ENCODE measurements at regions not wholly inside any gene's neighbourhood (a gene's known extent, or its start where the extent isn't known, plus 50 kb on each side); places are given as distances from the start of the nearest gene placed in this dataset.
A peak's percentile ranks its signal among the peaks of the same experiment; 100 is the strongest.

DNA sequence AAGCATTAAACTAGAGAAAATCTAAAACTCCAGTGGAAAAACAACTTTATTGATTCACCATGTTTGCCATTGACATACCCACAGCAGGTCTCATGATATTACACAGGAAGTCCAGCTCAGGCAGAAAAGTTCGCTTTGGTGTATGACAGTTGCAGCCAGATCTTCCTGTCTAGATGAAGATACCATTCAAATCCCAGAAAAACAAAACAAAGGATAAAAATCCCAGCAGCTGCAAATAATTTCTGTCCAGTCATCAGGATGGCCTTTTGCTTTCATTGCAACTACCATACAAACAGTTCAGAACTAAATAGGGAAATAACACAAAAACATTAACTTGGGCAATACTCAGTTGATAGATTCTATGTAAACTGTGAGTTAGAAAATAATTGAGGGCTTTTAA, 136.0 kb upstream of the NREP start:
- DNase-seq (ENCODE audit: low read depth in 2 of 2): peak; percentile 38 to 89

GRCh38 chr5:111887706-111888105, 130.7 kb upstream of the NREP start:
- no peak for DNase-seq (ENCODE audit: low read depth in 2 of 2)

DNA sequence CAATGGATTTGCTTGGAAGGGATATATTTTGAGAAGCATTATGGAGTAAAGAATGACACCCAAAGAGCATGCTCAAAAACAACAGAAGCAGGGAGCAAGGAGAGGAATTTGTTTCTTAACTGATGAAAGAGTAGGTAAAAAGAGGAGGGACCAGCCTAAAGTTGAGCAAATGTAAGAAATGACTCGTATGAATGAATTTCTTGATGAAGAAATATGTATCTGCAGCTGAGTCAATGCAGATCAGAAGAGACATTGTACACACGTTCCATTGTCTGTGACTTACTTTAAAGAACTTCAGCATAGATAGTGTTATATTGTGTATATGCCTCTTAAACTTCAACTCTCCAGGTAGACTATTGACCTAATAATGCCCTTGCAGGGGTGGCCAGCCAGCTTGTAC, 112.7 kb upstream of the NREP start:
- DNase-seq (ENCODE audit: low read depth in 2 of 2): no peak

GRCh38 chr5:111865356-111865755, 108.4 kb upstream of the NREP start:
- no peak for DNase-seq (ENCODE audit: low read depth in 2 of 2)

- no peak for DNase-seq (ENCODE audit: low read depth in 2 of 2)
These were observed 106.8 kb upstream of the NREP start for GRCh38 chr5:111863801-111864200.

GRCh38 chr5:111859533-111860270, 102.7 kb upstream of the NREP start:
- peak in 1 of 2 donors; percentile 2 for DNase-seq (ENCODE audit: low read depth in 2 of 2)

GRCh38 chr5:111859031-111859430, 102.0 kb upstream of the NREP start:
- DNase-seq (ENCODE audit: low read depth in 2 of 2): no peak

DNA sequence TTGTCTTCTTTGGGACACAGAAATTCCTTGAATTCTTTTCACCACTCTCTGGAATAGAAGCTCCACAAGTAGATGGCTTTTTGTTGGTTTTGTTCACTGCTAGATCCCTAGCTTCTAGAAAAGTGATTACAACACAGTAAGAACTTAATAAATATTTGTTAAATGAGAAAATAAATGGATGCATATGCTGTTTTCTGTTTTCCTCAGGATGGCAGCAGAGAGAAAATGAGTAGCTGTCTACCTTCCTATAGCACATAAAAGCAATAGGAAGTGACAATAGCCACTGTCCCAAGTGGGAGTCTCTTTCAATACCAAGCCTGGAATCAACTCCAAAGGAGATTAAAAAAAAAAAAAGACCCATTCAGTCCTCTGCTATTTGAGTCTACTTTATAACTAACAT, 100.6 kb upstream of the NREP start:
- DNase-seq (ENCODE audit: low read depth in 2 of 2): no peak

GRCh38 chr5:111856876-111857466, 100.0 kb upstream of the NREP start:
- no peak for DNase-seq (ENCODE audit: low read depth in 2 of 2)

DNA sequence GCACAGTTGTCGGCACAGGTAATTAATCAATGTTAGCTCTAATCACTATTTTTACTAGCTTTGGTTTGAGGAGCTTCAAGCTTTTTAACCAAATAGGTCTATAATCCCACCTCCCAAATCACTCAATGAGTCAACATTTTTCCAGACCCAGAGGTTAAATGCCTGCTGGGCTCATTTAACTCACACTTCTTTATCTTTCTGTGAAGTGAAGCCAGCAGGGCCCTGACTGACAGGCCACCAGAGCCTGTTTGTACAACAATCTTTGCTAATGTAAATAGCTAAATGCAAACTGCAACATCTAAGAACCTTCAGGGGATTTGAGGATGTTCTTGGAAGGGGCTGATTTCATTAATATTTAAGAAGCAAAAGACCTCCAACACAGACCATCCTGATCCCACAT, 98.4 kb upstream of the NREP start:
- DNase-seq (ENCODE audit: low read depth in 2 of 2): no peak

GRCh38 chr5:111854186-111854585, 97.2 kb upstream of the NREP start:
- DNase-seq (ENCODE audit: low read depth in 2 of 2): no peak

DNA sequence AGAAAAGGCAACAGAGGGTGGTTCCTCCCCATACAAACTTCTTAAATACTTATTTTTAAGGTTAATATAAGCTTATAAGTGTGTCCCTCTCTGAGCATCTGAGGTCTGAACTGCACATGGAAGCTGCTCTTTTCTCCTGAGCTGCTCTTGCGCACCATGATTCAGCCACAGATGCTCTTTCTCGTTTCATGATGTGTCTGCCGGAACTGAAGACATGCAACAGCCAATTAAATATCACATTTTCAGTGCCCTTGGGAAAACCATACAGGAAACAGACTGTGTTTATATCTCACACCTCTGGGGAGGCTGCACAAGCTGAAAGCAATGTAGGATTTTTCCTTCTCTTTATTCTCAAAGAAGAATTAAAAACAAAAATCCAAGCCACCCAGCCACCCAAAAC, 96.8 kb upstream of the NREP start:
- DNase-seq (ENCODE audit: low read depth in 2 of 2): no peak

DNA sequence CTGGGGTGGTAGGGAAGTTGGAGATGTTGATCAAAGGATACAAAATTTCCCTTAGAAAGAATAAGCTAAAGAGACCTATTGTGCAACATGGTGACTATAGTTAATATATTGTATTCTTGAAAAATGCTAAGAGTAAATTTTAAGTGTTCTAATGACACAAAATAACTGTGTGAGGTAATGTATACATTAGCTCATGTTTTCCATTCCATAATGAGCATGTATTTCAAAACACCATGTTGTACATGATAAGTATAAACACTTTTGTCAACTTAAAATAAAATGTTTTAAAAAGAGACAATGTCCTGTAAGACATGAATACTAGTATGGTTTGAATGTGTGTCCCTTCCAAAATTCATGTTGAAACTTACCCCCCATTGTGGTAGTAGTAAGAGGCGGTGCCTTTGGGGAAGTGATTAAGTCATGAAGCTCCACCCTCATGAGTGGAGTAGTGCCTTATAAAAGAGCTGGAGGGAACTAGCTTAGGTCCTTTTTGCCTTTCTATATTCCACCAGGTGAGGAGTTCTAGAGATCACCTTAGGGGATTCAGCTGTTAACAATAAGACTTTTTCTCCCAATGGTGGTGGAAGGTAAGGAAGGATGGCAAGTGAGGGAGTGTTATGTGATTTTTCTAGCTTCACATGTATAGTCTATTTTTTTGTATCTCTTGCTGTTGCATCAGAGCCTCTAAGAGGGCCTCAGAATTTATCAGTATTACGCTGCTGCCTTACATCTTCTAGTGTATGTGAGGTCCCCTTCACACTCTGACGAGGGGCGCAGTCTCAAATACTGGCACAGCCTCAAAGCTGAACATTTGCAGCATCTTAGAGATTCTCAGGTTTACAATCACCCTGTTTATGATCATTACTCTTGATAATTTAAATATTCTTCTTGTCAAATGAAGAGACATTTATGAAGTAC, 94.9 kb upstream of the NREP start:
- no peak for DNase-seq (ENCODE audit: low read depth in 2 of 2)

DNA sequence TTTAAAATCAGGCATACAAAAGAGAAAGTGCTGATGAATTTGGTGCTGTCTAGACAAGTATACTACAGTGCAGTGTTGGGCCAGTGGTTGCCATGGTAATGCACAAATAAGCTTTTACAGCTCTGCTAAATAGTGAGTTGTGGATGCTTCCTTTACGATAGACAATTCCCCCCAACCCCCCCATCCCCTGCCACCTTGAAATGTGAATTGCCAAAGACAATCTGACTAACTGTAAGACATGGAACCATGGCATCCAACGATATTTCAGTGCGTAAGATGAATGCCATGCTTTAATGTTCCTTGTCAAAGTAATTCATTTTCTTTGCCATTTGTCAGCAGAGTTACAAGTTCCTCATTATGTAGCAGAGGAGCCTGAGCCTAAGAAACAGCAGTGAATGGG, 91.5 kb upstream of the NREP start:
- peak; percentile 3 to 9 for DNase-seq (ENCODE audit: low read depth in 2 of 2)

DNA sequence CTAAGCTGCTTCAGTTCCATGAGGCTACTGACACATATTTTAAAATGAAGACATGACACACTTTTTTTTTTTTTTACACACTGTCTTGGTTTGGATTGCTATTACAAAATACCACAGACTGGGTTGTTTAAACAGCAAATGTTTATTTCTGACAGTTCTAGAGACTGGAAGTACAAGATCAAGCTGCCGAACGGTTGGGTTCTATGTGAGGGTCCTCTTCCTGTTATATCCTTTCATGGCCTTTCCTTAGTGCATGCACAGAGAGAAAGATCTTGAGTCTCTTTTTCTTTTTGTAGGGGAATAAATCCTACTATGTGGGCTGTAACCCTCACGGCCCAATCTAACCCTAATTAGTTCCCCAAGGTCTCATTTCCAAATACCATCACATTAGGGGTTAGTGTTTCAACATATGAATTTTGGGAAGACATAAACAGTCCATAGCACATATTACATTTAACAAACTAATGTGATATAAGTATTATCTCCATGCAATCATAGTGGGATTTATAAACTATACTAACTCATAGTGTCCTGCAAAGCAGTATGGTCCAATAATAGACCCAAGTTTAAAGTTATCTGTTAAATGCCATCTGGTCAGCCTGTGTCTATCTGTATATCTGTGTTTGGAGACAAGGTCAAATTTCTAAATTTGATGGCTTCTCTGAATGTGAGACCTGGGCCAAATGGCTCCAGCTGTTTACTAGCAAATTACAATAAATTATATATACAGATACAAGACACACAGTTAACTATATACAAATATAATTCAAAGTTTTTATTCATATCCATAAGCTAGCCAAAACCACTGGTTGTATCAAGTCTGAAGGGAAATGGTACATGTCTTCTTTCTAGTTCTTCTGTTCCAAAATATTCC, 90.3 kb upstream of the NREP start:
- DNase-seq (ENCODE audit: low read depth in 2 of 2): no peak

GRCh38 chr5:111840036-111840674, 83.2 kb upstream of the NREP start:
- no peak for DNase-seq (ENCODE audit: low read depth in 2 of 2)

DNA sequence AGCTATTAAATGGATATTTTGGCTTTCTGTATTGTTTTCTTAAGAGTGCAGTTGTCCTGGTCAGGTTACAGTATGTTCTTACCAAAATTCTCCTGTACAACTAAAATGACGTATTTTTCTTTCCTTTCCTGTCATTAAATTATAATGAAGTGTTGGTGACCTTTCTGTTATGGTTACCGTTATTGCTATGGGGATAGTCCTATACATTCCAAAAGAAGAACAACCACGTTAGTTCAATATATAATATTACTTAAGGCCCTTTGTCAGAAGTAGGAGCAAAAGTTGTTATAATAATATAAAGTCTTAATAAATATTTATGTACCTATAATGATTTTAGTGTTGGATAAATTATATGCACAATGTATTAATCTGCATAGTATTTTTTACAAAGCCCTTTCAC, 82.4 kb upstream of the NREP start:
- no peak for DNase-seq (ENCODE audit: low read depth in 2 of 2)

DNA sequence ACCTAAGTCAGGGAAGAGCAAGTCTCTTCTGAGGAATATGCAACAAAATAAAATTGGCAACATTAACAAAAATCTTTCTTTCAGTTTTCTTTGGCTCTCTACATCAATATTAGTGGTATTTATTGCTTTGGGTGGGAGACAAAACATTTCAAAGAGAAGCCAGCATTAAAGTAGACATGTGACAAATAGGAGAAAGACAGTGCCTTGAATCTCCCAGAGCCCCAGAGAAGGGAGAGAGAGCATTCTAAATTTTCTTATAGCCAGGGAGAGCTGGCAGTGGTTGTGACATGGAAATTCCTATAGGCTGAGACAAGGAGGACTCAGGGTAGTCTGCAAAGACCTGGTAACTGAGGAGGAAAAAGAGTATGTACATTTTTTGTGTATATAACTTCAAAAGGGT, 79.4 kb upstream of the NREP start:
- DNase-seq (ENCODE audit: low read depth in 2 of 2): no peak

GRCh38 chr5:111834926-111835599, 78.1 kb upstream of the NREP start:
- DNase-seq (ENCODE audit: low read depth in 2 of 2): peak; percentile 3 to 7

- DNase-seq (ENCODE audit: low read depth in 2 of 2): peak in 1 of 2 donors; percentile 34
These were observed 73.3 kb upstream of the NREP start for GRCh38 chr5:111830333-111830732.

Data from lung microvascular endothelial cell (primary cell).